HG02759 (cell line): ENCODE measurements at regions not wholly inside any gene's neighbourhood (a gene's known extent, or its start where the extent isn't known, plus 50 kb on each side); places are given as distances from the start of the nearest gene placed in this dataset.

Experiments
- ATAC-seq: cut with Tn5 transposase; IDR thresholded peaks from one replicate; pipeline ENCODE4 v1.9.1; 2021; ENCODE audit warnings: mild to moderate bottlenecking, moderate library complexity; ENCODE audit not compliant: unreplicated experiment

GRCh38 chr1:195941795-195942194, 666.4 kb downstream of the KCNT2 start:
- ATAC-seq = no peak

GRCh38 chr1:195941314-195941713, 666.9 kb downstream of the KCNT2 start:
- ATAC-seq = no peak

GRCh38 chr1:195939844-195940243, 668.4 kb downstream of the KCNT2 start:
- ATAC-seq = no peak

DNA sequence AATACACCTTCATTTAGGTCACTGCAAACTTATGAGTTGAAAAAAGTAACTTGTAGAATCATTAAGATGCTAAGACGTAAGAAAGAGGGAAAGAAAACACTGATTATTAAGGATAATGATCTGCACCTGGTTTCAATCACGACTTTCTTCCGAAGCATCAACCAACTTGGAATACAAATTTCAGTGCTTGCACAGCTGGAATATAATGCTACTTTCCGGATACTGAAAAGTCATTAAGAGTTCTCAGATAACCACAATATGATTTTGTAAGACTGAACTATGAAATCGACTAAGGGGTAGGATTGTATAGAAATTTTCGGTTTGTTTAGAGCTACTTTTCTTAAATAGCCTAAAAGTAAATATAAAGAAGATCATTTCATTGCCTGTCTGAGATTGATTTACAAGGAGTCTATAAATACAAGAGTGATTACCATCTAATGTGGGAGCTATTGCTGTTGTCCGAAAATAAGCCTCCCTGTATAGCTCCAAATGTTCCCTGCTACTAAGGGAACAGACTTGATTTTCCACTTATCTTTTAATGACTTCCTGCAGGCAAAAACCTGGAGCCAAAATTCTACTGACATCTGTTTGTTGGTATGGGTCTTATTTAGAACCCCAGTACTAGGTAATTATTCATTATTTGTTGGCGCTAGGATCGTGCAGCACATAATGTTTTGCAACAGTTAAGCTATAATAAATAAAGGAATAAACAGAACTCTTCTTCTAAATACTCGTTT, 673.3 kb downstream of the KCNT2 start:
- no peak for ATAC-seq

DNA sequence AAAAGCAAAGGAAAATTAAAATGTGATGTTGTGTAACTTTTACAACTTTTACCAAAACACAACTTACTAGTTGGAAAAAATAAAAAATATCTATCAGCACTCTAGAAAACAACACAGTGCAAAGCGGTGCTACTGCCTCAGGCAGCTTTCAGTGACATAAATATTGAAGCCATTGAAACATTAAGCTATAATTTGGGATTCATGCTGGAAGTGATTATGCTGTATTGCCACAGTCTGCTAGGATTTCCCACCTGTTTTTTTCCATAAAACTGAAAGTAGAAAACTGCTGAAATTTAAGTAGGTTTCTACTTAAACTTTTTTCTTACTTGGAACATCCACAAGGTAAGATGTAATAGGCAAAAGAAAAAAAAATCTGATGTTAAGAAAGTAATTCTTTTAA, 674.4 kb downstream of the KCNT2 start:
- no peak for ATAC-seq

DNA sequence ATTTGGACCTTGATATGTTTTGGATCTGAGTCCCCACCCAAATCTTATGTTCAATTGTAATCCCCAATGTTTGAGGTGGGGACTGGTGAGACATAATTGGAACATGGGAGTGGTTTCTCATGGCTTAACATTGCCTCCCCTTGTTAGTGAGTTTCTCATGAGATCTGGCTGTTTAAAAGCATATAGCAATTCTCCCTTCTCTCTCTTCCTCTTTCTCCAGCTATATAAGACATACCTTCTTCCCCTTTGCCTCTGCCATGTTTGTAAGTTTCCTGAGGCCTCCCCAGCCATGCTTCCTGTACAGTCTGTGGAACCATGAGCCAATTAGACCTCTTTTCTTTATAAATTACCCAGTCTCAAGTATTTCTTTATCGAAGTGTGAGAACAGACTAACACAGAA, 692.4 kb downstream of the KCNT2 start:
- no peak for ATAC-seq

- ATAC-seq = no peak
Observed at GRCh38 chr1:195909061-195909460, 699.2 kb downstream of the KCNT2 start.

GRCh38 chr1:195908121-195908520, 700.1 kb downstream of the KCNT2 start:
- no peak for ATAC-seq

- no peak for ATAC-seq
Observed at GRCh38 chr1:195903203-195903602, 705.0 kb downstream of the KCNT2 start.

GRCh38 chr1:195902779-195903178, 705.5 kb downstream of the KCNT2 start:
- no peak for ATAC-seq

DNA sequence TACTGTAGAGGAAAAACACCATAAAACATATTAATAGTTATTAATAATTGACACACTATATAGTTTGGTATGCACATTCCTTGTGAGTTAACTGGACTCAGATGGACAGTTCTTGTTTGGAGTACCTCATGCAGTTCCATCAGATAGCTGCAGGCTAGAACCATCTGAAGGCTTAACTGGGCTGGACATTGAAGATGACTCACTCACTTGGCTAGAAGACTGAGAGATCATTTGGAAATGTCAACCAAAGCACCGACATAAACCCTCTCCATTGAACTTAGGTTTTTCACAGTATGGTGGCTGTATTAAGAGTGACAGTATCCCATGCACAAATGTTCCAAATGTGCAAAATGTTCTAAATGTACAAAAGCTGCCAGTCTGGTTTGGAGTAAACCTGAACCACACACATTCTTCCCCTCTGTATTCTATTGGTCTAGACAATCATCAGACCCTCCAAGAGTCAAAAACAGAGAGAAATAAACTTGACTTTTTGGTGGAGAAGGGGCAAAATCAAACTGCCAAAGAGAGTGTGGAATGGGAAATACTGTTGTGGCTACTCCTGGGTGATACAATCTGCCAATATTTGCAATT, 708.4 kb downstream of the KCNT2 start:
- ATAC-seq = no peak

- ATAC-seq = no peak
Observed at GRCh38 chr1:195898924-195899323, 709.3 kb downstream of the KCNT2 start.

DNA sequence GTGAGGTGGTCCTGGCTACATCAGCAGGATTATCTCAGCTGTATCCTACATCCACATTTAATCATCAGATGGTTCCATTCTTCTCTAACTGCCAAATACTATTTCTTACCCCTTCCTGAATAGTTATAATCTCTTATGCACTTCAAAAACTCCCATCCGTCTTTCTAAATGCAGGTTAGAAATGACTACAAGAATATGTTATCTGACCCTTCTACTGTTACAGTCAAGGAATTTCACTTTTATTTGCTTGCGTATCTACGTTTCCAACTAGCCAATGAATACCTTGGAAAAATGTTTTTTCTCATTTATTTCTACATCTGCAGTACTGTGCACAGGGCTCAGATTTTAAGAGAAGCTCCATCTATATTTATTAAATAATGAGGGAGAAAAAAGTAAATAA, 709.9 kb downstream of the KCNT2 start:
- no peak for ATAC-seq

DNA sequence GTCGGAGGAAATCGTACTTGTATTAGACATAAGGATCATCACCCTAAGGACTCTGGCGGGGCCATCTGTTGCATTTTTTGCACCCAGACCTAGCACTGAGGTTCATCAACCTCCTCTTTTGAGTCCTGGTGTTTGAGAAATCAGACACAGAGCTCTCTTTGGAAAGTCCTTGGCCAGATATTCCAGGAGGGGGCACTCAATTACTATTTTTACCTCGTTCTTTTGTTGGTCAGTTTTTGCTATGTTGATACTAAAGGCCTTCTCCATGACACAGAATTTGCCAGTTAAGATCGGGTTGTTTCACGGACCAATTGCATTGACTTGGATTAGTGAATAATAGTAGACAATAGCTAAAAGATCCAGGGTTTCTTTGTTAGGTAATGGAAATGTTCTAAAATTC, 711.2 kb downstream of the KCNT2 start:
- ATAC-seq = no peak

- no peak for ATAC-seq
Observed at GRCh38 chr1:195894411-195894810, 713.8 kb downstream of the KCNT2 start.

DNA sequence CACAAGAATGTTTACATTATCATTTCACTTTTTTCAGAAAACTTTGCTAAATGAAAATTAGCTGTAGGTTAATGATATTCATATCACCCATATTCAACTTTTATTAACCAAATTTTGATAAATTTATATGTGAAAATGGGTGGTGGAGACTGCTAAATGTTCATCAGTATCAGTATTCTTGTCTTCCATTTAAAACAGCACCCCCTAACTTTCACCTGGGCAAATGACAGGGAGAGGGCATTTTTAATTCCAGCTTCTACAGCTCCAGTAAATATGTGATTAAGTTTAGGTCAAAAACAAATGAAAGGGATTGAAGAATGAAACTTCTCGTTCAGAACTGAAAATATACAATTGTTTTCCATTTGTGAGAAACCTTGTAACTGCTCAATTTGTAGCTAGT, 722.2 kb downstream of the KCNT2 start:
- ATAC-seq = no peak

GRCh38 chr1:195878478-195878877, 729.8 kb downstream of the KCNT2 start:
- ATAC-seq = no peak

DNA sequence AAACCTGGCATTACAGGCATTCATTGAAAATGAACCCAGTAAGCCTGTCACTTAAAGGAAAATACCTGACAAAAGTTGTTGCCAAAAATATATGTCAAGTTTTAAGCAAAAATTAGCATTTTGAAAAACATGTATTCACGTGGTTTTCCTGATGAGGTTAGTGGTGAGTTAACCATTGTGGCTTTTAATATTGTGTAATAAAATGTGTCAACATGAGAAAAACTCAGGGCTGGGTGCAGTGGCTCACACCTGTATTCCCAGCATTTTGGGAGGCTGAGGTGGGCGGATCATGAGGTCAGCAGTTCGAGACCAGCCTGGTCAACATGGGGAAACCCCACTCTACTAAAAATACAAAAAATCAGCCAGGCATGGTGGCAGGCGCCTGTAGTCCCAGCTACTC, 731.4 kb downstream of the KCNT2 start:
- no peak for ATAC-seq

- ATAC-seq = no peak
Observed at GRCh38 chr1:195872376-195872775, 735.9 kb downstream of the KCNT2 start.

- ATAC-seq = no peak
Observed at GRCh38 chr1:195867638-195868037, 740.6 kb downstream of the KCNT2 start.

- no peak for ATAC-seq
Observed at GRCh38 chr1:195866781-195867222, 741.4 kb downstream of the KCNT2 start.

- no peak for ATAC-seq
Observed at GRCh38 chr1:195866091-195866780, 742.0 kb downstream of the KCNT2 start.
